ENCODE measurements at regions not wholly inside any gene's neighbourhood (a gene's known extent, or its start where the extent isn't known, plus 50 kb on each side); places are given as distances from the start of the nearest gene placed in this dataset.
"Not testable (repeated sequence)": the region's sequence is repeated elsewhere in the genome, so short reads cannot be mapped to it uniquely, and the experiment has no call there.

DNA sequence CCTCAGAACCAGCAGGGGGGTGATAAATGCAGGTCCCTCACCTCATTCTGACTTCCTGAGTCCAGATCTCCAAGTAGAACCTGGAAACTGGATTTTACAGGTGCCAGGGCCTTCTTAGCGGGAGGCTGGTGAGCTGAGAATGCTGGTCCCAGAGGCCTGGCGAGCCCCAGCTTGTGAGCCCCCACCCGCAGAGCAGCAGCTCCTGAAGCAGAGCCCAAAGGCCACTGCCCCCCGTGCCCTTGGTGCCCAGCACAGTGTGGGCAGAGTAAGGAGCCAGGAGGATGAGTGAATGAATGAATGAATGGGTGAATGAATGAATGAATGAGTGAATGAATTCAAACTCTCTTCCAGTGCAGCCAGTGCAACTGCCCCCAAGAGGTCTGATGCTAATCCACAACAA lies 142.4 kb upstream of the FOXD4L5 start:
- TF ChIP-seq CTCF (conservative IDR thresholded peaks at IDR 0.05; ENCODE audit: low read length); EZH2phosphoT487 (IDR thresholded peaks at IDR 0.05; ENCODE audit: borderline replicate concordance): not testable (repeated sequence)
